Thyroid gland (tissue), 4 donors: ENCODE measurements at regions not wholly inside any gene's neighbourhood (a gene's known extent, or its start where the extent isn't known, plus 50 kb on each side); places are given as distances from the start of the nearest gene placed in this dataset.

Experiments used
- CTCF ChIP-seq, 6 experiments: fragments of 200-600 bp in 3 of 6; fragments of 450-650 bp in 3 of 6; sonication (generic) in 3 of 6; IDR thresholded peaks; one replicate each; pipeline ENCODE4 v1.5.1; 2016 to 2019; ENCODE audit warnings: antibody characterized with exemption in 6 of 6, mild to moderate bottlenecking in 2 of 6, inconsistent platforms in 1 of 6, moderate library complexity in 1 of 6
- POLR2A ChIP-seq, 2 donors: fragments of 450-650 bp; IDR thresholded peaks; one replicate each; pipeline ENCODE4 v1.6.1; 2017; ENCODE audit warnings: antibody characterized with exemption in 2 of 2, mild to moderate bottlenecking in 2 of 2, moderate library complexity in 1 of 2

GRCh38 chr5:122541388-122541787 is 229.4 kb downstream of the SNCAIP start:
- TF ChIP-seq CTCF (IDR thresholded peaks at IDR 0.05) (no peak), POLR2A (IDR thresholded peaks at IDR 0.05) (no peak)
